ENCODE measurements at regions not wholly inside any gene's neighbourhood (a gene's known extent, or its start where the extent isn't known, plus 50 kb on each side); places are given as distances from the start of the nearest gene placed in this dataset.

GRCh38 chr11:11774928-11775327 is 66.8 kb upstream of the USP47 start:
- no peak for DNase-seq (ENCODE audit: low read depth, low spot score)
- no peak overlapping the region for H3K4me3 ChIP-seq (ENCODE audit: low read depth in 2 of 2, low read length in 2 of 2)
- in situ Hi-C loops (cut with HindIII; ENCODE audit: low pct_unique_long_range_greater_than_20kb, low sequenced_read_pairs) (no loop called here), intact Hi-C loops (cut with micrococcal nuclease; ENCODE audit: unreplicated experiment) (no loop called here)
- no peaks in the 10 kb centered on the region for H3K4me1 ChIP-seq (ENCODE audit: control insufficient read depth, insufficient read depth, low read length)
- no TSS peak for BruUV-seq (replicated peaks)
- TF ChIP-seq SIN3A (IDR thresholded peaks at IDR 0.05; ENCODE audit: borderline replicate concordance, insufficient read depth, low read depth, low read length) (no peak), REST (IDR thresholded peaks at IDR 0.05; ENCODE audit: insufficient read depth in 1 of 2, low read depth in 2 of 2, low read length in 1 of 2) (no peak), CTCF (IDR thresholded peaks at IDR 0.05) (no peak)
- CTCF ChIA-PET: no interaction called here
- H3K27me3 ChIP-seq (ENCODE audit: control insufficient read depth, insufficient read depth, low read length): peaks cover 40% of the 10 kb centered on the region
- no peak overlapping the region for H3K27ac ChIP-seq (ENCODE audit: low read length)
- H3K36me3 ChIP-seq (ENCODE audit: control insufficient read depth, insufficient read depth, low read length): no peaks in the 10 kb centered on the region
- no peaks in the 10 kb centered on the region for H3K9me3 ChIP-seq (ENCODE audit: control insufficient read depth, insufficient read depth, low read depth, low read length)
- ATAC-seq: no peak
- POLR2A ChIA-PET: no interaction called here

- Histone ChIP-seq H3K4me1 (ENCODE audit: control insufficient read depth, insufficient read depth, low read length) (no peaks in the 10 kb centered on the region), H3K9me3 (ENCODE audit: control insufficient read depth, insufficient read depth, low read depth, low read length) (no peaks in the 10 kb centered on the region), H3K4me3 (ENCODE audit: low read depth in 2 of 2, low read length in 2 of 2) (no peak overlapping the region), H3K36me3 (ENCODE audit: control insufficient read depth, insufficient read depth, low read length) (no peaks in the 10 kb centered on the region), H3K27me3 (ENCODE audit: control insufficient read depth, insufficient read depth, low read length) (peaks cover 39% of the 10 kb centered on the region), H3K27ac (ENCODE audit: low read length) (no peak overlapping the region)
- intact Hi-C loops (cut with micrococcal nuclease; ENCODE audit: unreplicated experiment) (no loop called here), in situ Hi-C loops (cut with HindIII; ENCODE audit: low pct_unique_long_range_greater_than_20kb, low sequenced_read_pairs) (no loop called here)
- CTCF ChIA-PET: interaction anchor here (0.6 kb wide), 1 partner anchor 517 kb away, joined by 6 read pairs; no protein-coding TSS in a partner anchor
- no peak for ATAC-seq
- DNase-seq (ENCODE audit: low read depth, low spot score): no peak
- no TSS peak for BruUV-seq (replicated peaks)
- TF ChIP-seq CTCF (IDR thresholded peaks at IDR 0.05) (no peak), TCF7L2 (IDR thresholded peaks at IDR 0.05; ENCODE audit: low read depth, low read length) (no peak), POLR2AphosphoS5 (IDR thresholded peaks at IDR 0.05; ENCODE audit: low read depth, low read length) (no peak)
- POLR2A ChIA-PET: no interaction called here
These were observed 68.8 kb upstream of the USP47 start for GRCh38 chr11:11772865-11773515.
